SK-MEL-5 (cell line): ENCODE measurements at regions not wholly inside any gene's neighbourhood (a gene's known extent, or its start where the extent isn't known, plus 50 kb on each side); places are given as distances from the start of the nearest gene placed in this dataset.
"Not testable (repeated sequence)": the region's sequence is repeated elsewhere in the genome, so short reads cannot be mapped to it uniquely, and the experiment has no call there.

Experiments
- DNase-seq: peaks from one replicate; pipeline ENCODE4 v3.0.0-alpha.2; 2016; ENCODE audit warnings: low read depth, low spot score
- in situ Hi-C: cut with HindIII; loops from 2 replicates; pipeline ENCODE4 v1.10.0; 2016; ENCODE audit warnings: low sequenced_read_pairs, high pct_unique_total_duplicates, low pct_unique_long_range_greater_than_20kb

DNA sequence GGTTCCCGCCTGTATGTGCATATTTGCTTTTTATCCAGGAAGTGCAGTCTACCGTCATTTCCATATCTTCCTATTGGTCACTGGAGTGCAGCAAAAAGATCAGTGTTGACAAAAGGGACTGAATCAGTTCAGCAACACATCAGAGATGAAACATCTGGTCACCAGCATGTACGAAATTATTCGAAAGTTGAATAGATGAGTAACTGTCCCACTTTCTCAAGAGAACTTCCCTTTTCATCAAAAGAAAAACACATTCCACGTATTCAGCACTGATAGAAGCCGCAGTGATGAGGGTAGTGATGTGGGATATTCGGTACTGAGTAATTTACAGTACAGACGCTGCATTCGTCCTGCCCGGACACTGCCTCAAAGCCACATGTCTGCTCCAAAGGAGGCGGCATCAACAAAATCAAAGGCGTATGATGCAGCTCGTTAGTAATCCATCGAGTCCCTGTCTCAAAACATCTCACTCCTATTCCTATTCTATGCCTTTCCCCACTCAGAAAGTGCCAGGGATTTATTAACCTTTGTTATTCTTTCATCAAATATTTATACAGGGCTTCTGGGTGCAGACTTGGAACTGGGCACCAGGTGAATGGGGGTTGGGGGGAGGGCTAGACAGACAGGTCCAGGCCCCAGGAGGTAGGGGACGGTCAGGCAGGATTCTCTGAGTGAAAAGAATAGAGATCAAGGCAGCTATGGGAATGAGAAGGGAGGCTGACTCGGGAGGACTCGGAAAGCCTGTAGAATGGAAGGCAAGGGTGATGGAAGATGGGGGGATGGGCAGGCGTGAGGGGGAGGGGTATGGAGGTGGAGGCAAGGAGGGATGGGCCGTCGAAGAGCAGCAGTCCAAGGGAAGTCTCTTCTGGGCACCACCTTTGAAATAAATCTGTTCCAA is 79.5 kb upstream of the SLC45A1 start:
- no peak for DNase-seq
- in situ Hi-C loops, result no loop called here

GRCh38 chr1:8232036-8232757 is 85.7 kb upstream of the SLC45A1 start:
- no peak for DNase-seq
- in situ Hi-C loops, result no loop called here

DNA sequence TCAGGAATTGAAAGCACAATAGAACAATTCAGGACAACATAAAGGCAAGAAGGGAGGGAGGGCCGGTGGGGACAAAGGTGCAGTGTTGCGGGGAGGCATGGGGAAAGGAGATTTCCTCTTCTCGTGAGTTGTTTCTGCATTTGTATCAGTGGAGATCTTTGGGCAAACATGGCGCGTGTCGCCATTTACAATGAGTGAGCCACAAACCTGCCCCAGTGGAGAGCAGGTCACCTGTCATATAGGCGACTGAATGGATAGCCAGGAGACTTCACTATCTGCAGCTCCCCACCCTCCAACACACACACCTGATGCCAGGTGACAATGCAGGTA is 87.7 kb upstream of the SLC45A1 start:
- peak; percentile 72 for DNase-seq
- in situ Hi-C loops, result no loop called here

GRCh38 chr1:8228253-8228652 is 89.7 kb upstream of the SLC45A1 start:
- no peak for DNase-seq
- in situ Hi-C loops, result no loop called here

- DNase-seq, in situ Hi-C loops: not testable (repeated sequence)
Observed at GRCh38 chr1:8227674-8228073, 90.2 kb upstream of the SLC45A1 start.

- in situ Hi-C loops, result no loop called here
- no peak for DNase-seq
Observed at GRCh38 chr1:8226747-8227146, 91.2 kb upstream of the SLC45A1 start.

- DNase-seq, in situ Hi-C loops: not testable (repeated sequence)
Observed at GRCh38 chr1:8226024-8226423, 91.9 kb upstream of the SLC45A1 start.

DNA sequence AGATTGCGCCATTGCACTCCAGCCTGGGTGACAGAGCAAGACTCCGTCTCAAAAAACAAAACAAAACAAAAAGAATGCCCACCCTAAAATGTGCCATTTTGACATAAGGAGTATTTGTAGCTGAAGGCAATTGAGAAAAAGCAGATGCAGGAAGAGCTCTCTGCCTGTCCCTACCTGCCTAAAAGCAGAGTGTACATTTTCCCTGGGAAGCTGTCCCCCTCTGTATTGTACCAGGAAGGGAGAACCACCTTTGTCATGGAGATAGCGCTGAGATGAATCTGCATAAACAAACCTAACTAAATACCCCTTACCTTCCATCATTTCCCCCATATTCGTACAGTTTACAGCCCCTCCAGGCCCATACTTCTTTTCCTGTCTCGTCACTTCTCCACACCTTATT is 94.4 kb upstream of the SLC45A1 start:
- in situ Hi-C loops, result no loop called here
- no peak for DNase-seq

DNA sequence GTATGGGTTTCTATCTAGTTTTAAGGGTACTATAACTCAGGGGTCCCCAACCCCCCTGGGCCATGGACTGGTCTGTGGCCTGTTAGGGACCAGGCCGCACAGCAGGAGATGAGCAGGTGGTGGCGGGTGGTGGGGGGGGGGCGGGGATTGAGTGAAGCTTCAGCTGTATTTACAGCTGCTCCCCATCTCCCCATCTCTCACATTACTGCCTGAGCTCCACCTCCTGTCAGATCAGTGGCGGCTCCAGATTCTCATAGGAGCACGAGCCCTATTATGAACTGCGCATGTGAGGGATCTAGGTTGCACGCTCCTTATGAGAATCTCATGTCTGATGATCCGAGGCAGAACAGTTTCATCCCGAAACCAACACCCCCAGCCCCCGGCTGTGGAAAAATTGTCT is 95.1 kb upstream of the SLC45A1 start:
- in situ Hi-C loops, result no loop called here

GRCh38 chr1:8219530-8219929 is 98.4 kb upstream of the SLC45A1 start:
- no peak for DNase-seq
- in situ Hi-C loops, result no loop called here

More for the DNA sequence above, 95.1 kb upstream of the SLC45A1 start:
- no peak for DNase-seq

DNA sequence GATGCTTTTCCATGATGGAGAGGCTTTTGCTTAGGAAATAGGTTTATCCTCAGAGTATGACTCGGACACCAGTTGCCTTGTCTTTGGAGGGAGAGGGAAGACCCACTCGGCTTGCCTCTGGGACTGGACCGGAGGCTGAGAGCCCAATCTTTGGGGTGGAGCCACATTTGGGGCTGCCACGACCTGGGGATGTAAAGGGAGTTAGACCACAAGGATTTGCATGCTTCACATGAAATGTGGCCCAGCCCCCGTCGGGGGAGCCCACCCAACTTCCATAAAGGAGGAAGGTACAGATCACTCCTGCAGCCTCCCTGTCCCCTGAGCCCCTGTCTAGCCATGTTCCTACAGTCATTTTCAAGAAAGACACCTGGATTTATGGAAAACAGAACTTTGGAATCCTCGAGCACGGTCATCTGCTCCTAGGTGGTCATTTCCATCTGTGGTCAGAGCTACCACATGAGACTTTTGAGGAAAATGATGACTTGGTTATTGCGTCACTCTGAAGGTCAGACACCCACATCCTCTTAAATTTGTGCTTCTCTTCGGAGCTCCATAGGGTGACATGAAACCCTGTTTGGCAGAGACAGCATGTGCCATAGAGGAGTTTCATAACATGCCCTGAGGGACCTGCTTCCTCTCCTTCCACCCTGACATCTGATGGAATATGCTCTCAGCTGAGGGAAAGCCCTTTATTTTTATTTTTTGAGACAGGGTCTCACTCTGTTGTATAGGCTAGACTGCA is 99.4 kb upstream of the SLC45A1 start:
- DNase-seq, result peak; percentile 67
- in situ Hi-C loops, result no loop called here

DNA sequence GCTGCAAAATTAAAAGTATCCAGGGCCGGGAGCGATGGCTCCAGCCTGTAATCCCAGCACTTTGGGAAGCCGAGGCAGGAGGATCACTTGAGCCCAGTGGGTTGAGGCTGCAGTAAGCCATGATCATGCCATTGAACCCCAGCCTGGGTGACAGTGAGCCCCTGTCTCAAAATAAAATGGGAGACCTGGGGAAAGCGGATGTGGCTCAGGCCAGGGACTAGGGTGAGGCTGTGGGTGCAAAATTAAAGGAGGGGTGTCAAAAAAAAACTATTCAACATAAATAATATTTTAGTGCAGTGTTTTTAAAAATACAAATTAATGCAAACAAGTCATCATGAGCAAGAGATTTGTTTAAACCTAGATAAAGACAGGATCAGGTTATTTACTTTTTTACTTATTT is 100.1 kb upstream of the SLC45A1 start:
- no peak for DNase-seq
- in situ Hi-C loops, result no loop called here

DNA sequence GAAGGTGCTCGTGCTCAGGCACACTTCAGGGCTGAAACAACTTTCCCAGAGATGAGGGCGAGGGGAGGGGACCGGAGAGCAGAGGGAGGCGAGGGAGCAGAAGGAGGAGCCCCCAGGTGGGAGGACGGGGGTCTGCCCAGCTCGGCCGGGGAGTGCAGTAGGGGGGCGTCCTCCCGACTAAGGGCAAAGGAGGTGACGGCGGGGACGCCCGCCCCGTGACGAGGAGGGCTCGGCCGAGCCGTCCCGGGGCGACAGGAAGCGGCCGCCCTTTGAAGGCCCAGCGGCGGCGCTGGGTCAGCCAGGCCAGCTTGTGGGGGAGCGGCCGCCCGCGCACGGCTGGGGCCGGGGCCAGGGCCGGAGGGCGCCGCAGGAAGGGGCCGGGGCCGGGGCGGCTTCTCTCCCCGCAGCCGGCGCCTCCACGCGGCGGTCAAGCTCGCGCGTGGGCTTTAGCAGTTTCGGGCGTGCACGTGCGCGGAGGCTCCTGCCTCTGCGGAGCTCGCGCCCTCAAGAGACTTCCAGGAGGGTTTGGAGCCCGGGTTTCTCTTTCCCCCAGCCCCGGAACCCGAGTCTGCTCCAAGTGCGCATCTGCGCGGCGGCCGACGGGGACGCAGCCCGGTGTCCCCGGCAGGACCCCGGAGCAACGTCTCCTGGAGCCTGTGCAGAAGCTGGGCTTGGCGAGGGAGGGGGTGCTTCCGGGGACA is 100.8 kb upstream of the SLC45A1 start:
- DNase-seq, result no peak
- in situ Hi-C loops, result no loop called here

DNA sequence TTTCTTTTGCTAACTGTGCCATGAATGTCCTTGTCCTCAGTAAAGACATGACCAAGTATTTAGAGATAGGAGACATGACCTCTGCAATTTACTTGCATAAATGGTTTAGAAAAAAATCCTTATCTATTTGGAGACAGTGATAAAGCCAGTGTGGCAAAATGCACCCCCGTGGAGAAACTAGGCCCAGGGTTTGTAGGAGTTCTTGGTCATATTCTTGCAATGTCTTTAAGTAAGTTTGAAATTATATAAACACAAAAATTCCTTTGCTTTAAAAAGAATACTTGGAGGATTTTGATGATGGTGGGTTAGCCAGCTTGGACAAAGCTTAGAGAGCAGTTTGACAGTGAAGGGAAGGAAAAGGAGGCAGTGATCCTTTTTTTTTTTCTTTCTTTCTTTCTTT is 101.9 kb upstream of the SLC45A1 start:
- in situ Hi-C loops, result no loop called here
- DNase-seq, result no peak

GRCh38 chr1:8214501-8215173 is 103.3 kb upstream of the SLC45A1 start:
- in situ Hi-C loops, result no loop called here
- peak; percentile 17 for DNase-seq

- DNase-seq, result peak; percentile 34
- in situ Hi-C loops, result no loop called here
Observed at GRCh38 chr1:8213676-8214075, 104.2 kb upstream of the SLC45A1 start.

DNA sequence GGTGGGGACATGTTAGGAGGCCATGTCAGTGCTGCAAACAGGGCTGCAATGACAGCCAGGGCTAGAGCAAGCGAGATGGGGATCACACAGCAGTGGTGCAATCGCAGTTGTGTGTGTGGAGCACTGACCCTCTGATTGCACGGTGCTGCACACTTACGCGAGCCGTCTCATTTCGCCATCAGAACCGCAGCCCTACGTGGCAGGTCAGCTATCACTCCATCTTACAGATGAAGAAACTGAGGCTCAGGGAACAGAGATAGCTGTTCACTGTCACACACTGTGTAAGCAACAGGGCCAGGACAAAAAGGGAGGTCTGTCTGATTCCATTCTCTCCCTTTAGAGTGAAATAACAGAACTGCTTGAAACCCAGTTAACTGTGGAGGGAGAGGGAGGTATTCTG is 104.8 kb upstream of the SLC45A1 start:
- DNase-seq, result no peak
- in situ Hi-C loops, result no loop called here
